ENCODE measurements at regions not wholly inside any gene's neighbourhood (a gene's known extent, or its start where the extent isn't known, plus 50 kb on each side); places are given as distances from the start of the nearest gene placed in this dataset.
"Not testable (repeated sequence)": the region's sequence is repeated elsewhere in the genome, so short reads cannot be mapped to it uniquely, and the experiment has no call there.

DNA sequence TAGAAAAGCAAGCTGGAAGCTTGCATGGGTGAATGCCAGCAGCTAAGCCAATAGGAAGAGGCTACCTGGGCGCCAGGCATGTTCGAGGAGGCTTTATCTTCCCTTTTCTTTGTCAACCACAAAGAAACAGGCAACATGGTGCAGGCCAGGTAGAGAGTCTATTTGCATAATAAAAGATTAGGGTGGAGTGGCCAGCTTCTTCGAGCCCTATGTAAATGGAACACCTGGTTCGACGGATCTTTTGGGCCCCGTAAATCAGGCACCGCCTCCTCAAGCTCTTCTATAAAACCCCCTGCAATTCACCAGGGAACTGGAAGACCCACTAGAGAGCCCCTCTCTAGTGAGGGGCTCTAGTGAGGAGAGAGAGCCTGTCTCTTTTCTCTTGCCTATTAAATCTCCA lies 1106.2 kb upstream of the CELF2 start:
- in situ Hi-C loops (cut with HindIII; ENCODE audit: low sequenced_read_pairs): no loop called here
- no peak for DNase-seq (ENCODE audit: low spot score)

DNA sequence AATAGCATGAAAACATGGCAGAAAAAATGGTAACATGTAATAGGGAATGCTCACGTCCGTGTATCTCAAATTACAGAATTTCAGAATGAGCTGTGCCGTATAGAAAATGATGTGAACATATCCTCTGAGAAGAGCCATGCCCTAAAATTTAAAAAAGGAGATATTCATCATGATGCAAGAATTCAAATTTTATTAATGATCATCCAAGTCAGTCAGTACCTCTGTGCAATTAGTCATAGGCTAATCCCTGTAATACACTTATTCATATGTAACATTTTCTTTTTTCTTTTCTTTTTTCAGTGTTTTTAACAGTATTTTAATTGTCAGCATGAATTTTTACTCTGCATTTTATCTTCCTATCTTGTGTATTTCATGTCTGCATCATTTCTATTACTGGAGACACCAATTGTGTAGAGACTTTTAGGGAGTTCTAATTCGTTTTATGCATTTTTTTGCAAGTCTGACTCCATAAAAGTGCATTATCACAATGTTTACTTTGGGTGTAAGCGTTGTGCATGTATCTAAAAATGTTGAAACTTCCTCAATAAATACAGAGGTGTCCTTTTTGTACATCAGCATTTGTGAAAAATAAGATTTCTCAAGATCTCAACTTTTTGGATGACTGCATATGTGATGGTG lies 1103.7 kb upstream of the CELF2 start:
- in situ Hi-C loops (cut with HindIII; ENCODE audit: low sequenced_read_pairs): no loop called here
- DNase-seq (ENCODE audit: low spot score): no peak

DNA sequence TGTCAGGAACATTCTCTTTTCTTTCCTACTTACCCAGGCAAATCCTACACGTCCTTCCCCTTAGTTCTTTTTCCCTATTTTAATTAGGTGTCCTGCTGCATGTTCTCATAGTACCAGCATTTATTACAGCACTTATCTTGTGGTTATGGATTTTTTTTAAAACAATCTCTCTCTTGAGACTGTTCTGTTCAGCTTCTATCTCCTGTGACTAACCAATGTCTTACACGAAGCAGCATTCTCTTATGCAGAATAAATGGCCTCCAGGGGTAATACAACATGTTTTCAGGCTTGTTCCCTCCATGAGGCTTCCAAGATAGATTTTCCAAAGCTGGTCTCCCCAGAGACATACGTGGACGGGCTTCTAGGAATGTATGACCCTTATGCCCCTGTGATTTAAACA lies 1096.1 kb upstream of the CELF2 start:
- in situ Hi-C loops (cut with HindIII; ENCODE audit: low sequenced_read_pairs): no loop called here
- DNase-seq (ENCODE audit: low spot score): no peak

DNA sequence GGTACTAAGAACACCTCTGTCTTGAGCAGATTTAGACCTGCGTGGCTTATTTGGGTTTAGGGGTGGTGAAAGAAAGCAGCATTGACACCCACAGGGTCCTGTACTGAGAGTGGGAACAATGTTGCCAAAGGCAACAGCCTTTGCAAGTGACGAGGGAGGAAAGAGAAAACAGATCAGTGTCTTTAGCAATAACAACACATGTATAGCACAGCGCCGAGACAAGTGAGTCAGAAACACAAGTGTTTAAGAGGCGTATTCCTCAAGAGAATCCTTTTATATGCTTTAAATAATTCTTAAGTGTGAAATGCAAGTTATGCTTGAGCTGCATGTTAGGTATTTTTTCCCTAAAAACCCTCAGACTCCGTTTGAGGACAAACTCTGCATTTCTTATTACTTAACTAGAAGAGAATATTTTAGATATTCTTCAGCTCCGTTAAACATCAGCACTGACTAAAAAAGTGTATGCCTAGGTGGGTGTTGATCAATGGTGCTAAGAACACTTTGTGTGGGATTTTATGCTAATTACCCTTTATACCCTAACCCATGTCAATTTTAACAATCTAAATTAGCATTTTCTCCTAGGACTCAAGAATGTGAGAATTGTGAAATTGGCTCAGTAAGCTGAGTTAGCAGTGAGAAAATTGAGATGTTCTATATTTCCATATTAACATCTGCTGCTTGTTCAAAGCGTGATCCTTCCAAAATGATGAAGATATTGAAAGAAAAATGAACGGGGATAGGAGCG lies 1095.4 kb upstream of the CELF2 start:
- in situ Hi-C loops (cut with HindIII; ENCODE audit: low sequenced_read_pairs): no loop called here
- no peak for DNase-seq (ENCODE audit: low spot score)

DNA sequence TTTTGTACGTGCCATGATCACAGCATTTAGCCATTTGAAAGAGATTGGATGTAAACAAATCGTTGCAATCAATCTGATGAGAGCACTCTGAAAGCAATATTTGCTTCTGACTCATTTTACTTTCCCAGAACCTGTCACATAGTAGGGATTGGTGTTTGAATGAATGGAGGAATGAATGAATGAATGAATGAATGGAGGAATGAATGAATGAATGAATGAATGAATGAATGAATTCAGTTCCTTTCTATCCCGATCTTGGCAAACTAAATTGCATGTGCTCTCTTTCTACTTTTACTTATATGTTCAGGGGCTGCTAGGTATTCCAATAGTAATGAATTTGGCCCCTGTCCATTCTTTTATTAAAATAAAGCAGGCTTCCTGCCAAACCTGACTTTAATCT lies 1091.7 kb upstream of the CELF2 start:
- in situ Hi-C loops (cut with HindIII; ENCODE audit: low sequenced_read_pairs): no loop called here
- DNase-seq (ENCODE audit: low spot score): no peak

GRCh38 chr10:9926881-9927280 lies 1090.8 kb upstream of the CELF2 start:
- in situ Hi-C loops (cut with HindIII; ENCODE audit: low sequenced_read_pairs): no loop called here

DNA sequence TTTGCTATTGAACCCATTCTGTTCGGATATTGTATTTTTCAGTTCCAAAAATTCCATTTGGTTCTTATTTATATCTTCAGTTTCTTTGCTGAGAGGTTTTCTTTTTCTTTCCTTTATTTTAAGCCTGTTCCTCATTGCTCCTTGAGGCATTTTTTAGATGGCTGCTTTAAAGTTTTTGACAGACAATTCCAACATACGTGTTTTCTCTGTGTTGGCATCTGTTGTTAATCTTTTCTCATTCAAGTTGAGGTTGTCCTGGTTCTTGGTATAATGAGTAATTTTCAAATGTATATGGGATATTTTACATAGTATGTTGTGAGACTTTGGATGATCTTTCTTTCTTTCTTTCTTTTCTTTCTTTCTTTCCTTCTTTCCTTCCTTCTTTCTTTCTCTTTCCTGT lies 1078.0 kb upstream of the CELF2 start:
- in situ Hi-C loops (cut with HindIII; ENCODE audit: low sequenced_read_pairs): no loop called here
- no peak for DNase-seq (ENCODE audit: low spot score)

More at GRCh38 chr10:9926881-9927280, 1090.8 kb upstream of the CELF2 start:
- no peak for DNase-seq (ENCODE audit: low spot score)

DNA sequence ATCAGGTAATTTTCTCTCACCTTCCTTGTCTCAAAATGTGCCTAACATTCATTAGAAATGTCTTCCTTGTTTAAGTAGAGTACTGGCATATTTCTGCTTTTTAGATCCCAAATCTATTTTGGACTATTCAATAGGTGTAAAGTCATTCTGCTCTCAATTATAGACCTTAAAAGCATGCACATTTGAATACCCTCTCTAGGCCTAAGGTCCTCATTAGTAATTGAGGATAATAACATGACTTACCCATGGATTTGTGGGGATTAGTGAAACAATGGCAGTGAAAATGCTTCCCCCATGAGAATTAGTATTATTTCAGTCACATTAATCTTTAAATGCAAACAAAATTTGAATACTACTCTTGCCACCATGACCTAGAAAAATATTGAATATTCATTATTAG lies 1073.0 kb upstream of the CELF2 start:
- in situ Hi-C loops (cut with HindIII; ENCODE audit: low sequenced_read_pairs): no loop called here
- DNase-seq (ENCODE audit: low spot score): no peak

DNA sequence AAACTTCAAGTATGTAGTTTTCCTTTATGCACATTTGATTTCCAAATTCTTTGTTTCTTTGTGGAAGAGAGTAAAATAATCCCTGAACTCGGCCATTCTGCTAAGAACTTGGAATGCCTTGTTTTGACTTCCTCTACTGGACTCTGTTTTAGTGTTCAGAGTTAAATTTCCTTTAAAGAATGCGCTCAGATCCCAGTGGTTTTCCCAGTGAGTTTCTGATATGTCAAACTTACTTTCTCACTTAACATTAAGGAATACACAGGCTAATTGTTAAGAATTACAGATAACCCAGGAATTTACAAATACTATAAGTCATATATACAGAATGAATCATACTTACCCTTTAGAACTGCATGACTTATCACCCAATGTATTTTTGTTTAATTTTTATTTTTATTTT lies 1067.6 kb upstream of the CELF2 start:
- in situ Hi-C loops (cut with HindIII; ENCODE audit: low sequenced_read_pairs): no loop called here

GRCh38 chr10:9951481-9952257 lies 1066.0 kb upstream of the CELF2 start:
- no peak for DNase-seq (ENCODE audit: low spot score)
- in situ Hi-C loops (cut with HindIII; ENCODE audit: low sequenced_read_pairs): no loop called here

More for the DNA sequence above, 1067.6 kb upstream of the CELF2 start:
- no peak for DNase-seq (ENCODE audit: low spot score)

DNA sequence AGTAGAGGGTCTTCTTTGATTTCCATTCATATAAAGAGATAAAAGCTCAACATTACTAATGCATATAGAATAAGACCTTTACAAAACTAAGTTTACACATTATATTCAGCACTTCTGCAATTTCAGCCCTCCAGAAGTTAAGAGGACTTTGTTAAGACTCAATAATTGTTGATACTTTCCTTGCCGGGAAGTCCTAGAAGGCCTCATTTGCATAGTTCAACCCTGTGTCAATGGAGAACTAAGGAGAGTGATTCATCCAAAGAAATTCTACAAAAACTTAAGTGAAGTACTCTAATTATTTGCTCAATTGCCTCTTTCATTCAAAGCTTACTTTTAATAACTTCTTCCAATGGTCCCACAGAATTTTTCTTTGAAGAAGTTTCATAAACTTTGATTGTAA lies 1060.3 kb upstream of the CELF2 start:
- DNase-seq (ENCODE audit: low spot score): no peak
- in situ Hi-C loops (cut with HindIII; ENCODE audit: low sequenced_read_pairs): no loop called here

GRCh38 chr10:9957876-9958275 lies 1059.8 kb upstream of the CELF2 start:
- DNase-seq (ENCODE audit: low spot score); in situ Hi-C loops (cut with HindIII; ENCODE audit: low sequenced_read_pairs): not testable (repeated sequence)

DNA sequence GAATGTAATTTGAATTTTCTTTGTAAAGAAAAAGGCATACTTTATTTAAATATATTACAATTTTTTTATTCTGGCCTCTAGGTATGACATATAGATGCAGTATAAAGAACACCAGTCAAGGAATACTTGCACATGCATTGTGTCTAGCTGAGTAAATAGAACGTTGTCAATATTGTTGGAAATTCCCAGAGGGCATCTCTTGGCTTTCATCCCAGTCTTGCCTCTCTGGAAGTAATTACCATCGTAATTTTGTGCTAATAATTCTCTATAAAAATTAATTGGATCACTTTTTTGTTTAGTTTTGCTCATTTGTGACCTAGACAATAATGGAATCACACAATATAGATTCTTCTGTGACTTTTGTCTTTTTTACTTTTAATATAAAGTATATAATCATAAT lies 1052.3 kb upstream of the CELF2 start:
- DNase-seq (ENCODE audit: low spot score): no peak
- in situ Hi-C loops (cut with HindIII; ENCODE audit: low sequenced_read_pairs): no loop called here

- in situ Hi-C loops (cut with HindIII; ENCODE audit: low sequenced_read_pairs): no loop called here
- no peak for DNase-seq (ENCODE audit: low spot score)
These were observed 1030.9 kb upstream of the CELF2 start for GRCh38 chr10:9986786-9987185.

DNA sequence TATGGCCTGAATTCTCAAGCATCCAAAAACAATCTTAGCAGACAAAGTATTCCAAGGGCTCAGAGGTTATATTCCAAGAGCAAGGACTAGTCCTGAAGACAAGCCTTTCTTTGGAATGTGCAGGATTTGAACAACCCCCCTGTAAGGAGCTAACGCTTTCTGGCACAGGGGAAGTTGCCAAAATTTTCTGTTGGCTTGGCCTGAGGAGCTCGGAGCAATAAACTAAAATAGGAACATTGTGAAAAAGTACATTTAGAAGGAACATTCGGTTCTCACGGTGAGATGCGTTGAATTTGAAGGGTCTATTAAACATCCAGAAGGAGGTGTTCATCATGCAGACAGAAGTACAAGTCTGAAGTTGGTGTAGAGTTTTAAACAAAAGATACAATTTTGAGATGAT lies 1030.5 kb upstream of the CELF2 start:
- DNase-seq (ENCODE audit: low spot score): no peak
- in situ Hi-C loops (cut with HindIII; ENCODE audit: low sequenced_read_pairs): no loop called here

GRCh38 chr10:9992661-9993060 lies 1025.0 kb upstream of the CELF2 start:
- no peak for DNase-seq (ENCODE audit: low spot score)
- in situ Hi-C loops (cut with HindIII; ENCODE audit: low sequenced_read_pairs): no loop called here

GRCh38 chr10:9994131-9994530 lies 1023.5 kb upstream of the CELF2 start:
- DNase-seq (ENCODE audit: low spot score): no peak
- in situ Hi-C loops (cut with HindIII; ENCODE audit: low sequenced_read_pairs): no loop called here

DNA sequence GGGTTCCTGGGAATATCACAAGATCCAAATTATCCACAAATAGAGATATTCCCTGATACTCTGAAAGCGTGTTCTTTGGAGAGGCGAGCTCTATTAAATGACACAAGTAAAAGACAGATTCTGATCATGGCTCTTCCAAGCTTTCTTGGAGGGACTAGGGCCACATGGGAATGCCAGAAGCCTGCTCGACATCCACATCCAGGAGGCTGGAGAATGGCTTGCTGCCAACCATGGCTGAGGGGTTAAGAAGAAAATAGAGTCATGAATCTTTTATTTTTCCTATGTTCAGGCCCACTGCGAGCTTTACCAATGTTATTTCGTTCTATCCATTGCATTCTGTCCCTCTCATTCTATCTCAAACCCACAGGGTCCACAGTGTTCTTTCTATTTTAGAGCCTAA lies 1018.0 kb upstream of the CELF2 start:
- no peak for DNase-seq (ENCODE audit: low spot score)
- in situ Hi-C loops (cut with HindIII; ENCODE audit: low sequenced_read_pairs): no loop called here

GRCh38 chr10:10007957-10008356 lies 1009.7 kb upstream of the CELF2 start:
- DNase-seq (ENCODE audit: low spot score): no peak
- in situ Hi-C loops (cut with HindIII; ENCODE audit: low sequenced_read_pairs): no loop called here

- no peak for DNase-seq (ENCODE audit: low spot score)
- in situ Hi-C loops (cut with HindIII; ENCODE audit: low sequenced_read_pairs): no loop called here
These were observed 1007.3 kb upstream of the CELF2 start for GRCh38 chr10:10010397-10010796.
